DMS153 (cell line): ENCODE measurements at regions not wholly inside any gene's neighbourhood (a gene's known extent, or its start where the extent isn't known, plus 50 kb on each side); places are given as distances from the start of the nearest gene placed in this dataset.

Source experiments
- DNase-seq: peaks from one replicate; lab custom pipeline; 2025; lab: John Stamatoyannopoulos, UW

GRCh38 chr3:132378-132777 lies 64.2 kb upstream of the CHL1 start:
- no peak for DNase-seq

GRCh38 chr3:132904-133303 lies 63.7 kb upstream of the CHL1 start:
- no peak for DNase-seq

- no peak for DNase-seq
Measured at GRCh38 chr3:140748-141330, 55.7 kb upstream of the CHL1 start.
